H9 (cell line): ENCODE measurements at regions not wholly inside any gene's neighbourhood (a gene's known extent, or its start where the extent isn't known, plus 50 kb on each side); places are given as distances from the start of the nearest gene placed in this dataset.

ENCODE experiments used
- DNase-seq: peaks from one replicate; pipeline ENCODE4 v3.0.0-alpha.2; 2017
- H2AFZ ChIP-seq: one replicate; pipeline ENCODE4 v1.6.1; 2013; ENCODE audit warnings: mild to moderate bottlenecking, low read length, control low read depth, moderate library complexity
- H2AK5ac ChIP-seq: 2 replicates; pipeline ENCODE4 v1.6.1; 2013; ENCODE audit warnings: low read length, control low read depth, mixed read lengths; ENCODE audit not compliant: insufficient read length
- H2BK120ac ChIP-seq: one replicate; pipeline ENCODE4 v1.6.1; 2013; ENCODE audit warnings: low read depth, mild to moderate bottlenecking, low read length, control low read depth, inconsistent platforms; ENCODE audit not compliant: poor library complexity, severe bottlenecking
- H2BK12ac ChIP-seq: 2 replicates; pipeline ENCODE4 v1.6.1; 2013; ENCODE audit warnings: low read length, control low read depth, mixed read lengths, low read depth; ENCODE audit not compliant: insufficient read length
- H2BK15ac ChIP-seq: 2 replicates; pipeline ENCODE4 v1.6.1; 2013; ENCODE audit warnings: low read depth, low read length, control low read depth
- H2BK20ac ChIP-seq: one replicate; pipeline ENCODE4 v1.6.1; 2013; ENCODE audit warnings: low read depth, mild to moderate bottlenecking, low read length, control low read depth, inconsistent platforms; ENCODE audit not compliant: poor library complexity, severe bottlenecking
- H2BK5ac ChIP-seq: 2 replicates; pipeline ENCODE4 v1.6.1; 2013; ENCODE audit warnings: low read length, control low read depth, mixed read lengths; ENCODE audit not compliant: insufficient read length
- H3K14ac ChIP-seq: 2 replicates; pipeline ENCODE4 v1.6.1; 2013; ENCODE audit warnings: low read length, control low read depth; ENCODE audit not compliant: insufficient read depth
- H3K18ac ChIP-seq: 2 replicates; pipeline ENCODE4 v1.6.1; 2013; ENCODE audit warnings: low read depth, mild to moderate bottlenecking, mixed read lengths, low read length, control low read depth; ENCODE audit not compliant: insufficient read length
- H3K23ac ChIP-seq: 2 replicates; pipeline ENCODE4 v1.6.1; 2013; ENCODE audit warnings: low read length, control low read depth, mixed read lengths, low read depth; ENCODE audit not compliant: insufficient read length
- H3K23me2 ChIP-seq: 2 replicates; pipeline ENCODE4 v1.6.1; 2013; ENCODE audit warnings: low read depth, mild to moderate bottlenecking, mixed read lengths, low read length, control low read depth; ENCODE audit not compliant: insufficient read length, poor library complexity, severe bottlenecking
- H3K27ac ChIP-seq: 2 replicates; pipeline ENCODE4 v1.5.1; 2013; ENCODE audit warnings: low read length, control low read depth, mixed read lengths, low read depth; ENCODE audit not compliant: insufficient read length
- H3K27me3 ChIP-seq: 2 replicates; pipeline ENCODE4 v1.6.1; 2013; ENCODE audit warnings: low read length, control low read depth, inconsistent platforms; ENCODE audit not compliant: insufficient read depth
- H3K4ac ChIP-seq: 2 replicates; pipeline ENCODE4 v1.6.1; 2013; ENCODE audit warnings: low read depth, mild to moderate bottlenecking, control low read depth, inconsistent platforms, low read length, moderate library complexity
- H3K4me1 ChIP-seq: 2 replicates; pipeline ENCODE4 v1.6.1; 2013; ENCODE audit warnings: low read length, control low read depth, inconsistent platforms; ENCODE audit not compliant: insufficient read depth
- H3K4me2 ChIP-seq: 2 replicates; pipeline ENCODE4 v1.6.1; 2013; ENCODE audit warnings: low read length, control low read depth, mixed read lengths; ENCODE audit not compliant: insufficient read length, insufficient read depth
- H3K56ac ChIP-seq: 2 replicates; pipeline ENCODE4 v1.6.1; 2013; ENCODE audit warnings: low read depth, mild to moderate bottlenecking, mixed read lengths, low read length, control low read depth; ENCODE audit not compliant: insufficient read length
- H3K79me1 ChIP-seq: 2 replicates; pipeline ENCODE4 v1.6.1; 2013; ENCODE audit warnings: low read depth, mild to moderate bottlenecking, moderate library complexity, low read length, control low read depth, inconsistent platforms; ENCODE audit not compliant: insufficient read depth, poor library complexity, severe bottlenecking
- H3K79me2 ChIP-seq: 2 replicates; pipeline ENCODE4 v1.6.1; 2013; ENCODE audit warnings: low read length, control low read depth, inconsistent platforms; ENCODE audit not compliant: insufficient read depth
- H3K9ac ChIP-seq: 2 replicates; pipeline ENCODE4 v1.6.1; 2013; ENCODE audit warnings: low read length, control low read depth, mixed read lengths; ENCODE audit not compliant: insufficient read length; ENCODE audit errors: extremely low read depth
- H3K9me3 ChIP-seq: one replicate; pipeline ENCODE4 v1.6.1; 2013; ENCODE audit warnings: low read depth, low read length, inconsistent platforms; ENCODE audit not compliant: control insufficient read depth
- H3T11ph ChIP-seq: one replicate; pipeline ENCODE4 v1.6.1; 2013; ENCODE audit warnings: mild to moderate bottlenecking, low read length, control low read depth, inconsistent platforms
- H4K20me1 ChIP-seq: one replicate; pipeline ENCODE4 v1.6.1; 2013; ENCODE audit not compliant: control insufficient read depth, insufficient read length, insufficient read depth
- H4K5ac ChIP-seq: 2 replicates; pipeline ENCODE4 v1.6.1; 2013; ENCODE audit warnings: low read depth, mild to moderate bottlenecking, mixed read lengths, low read length, control low read depth; ENCODE audit not compliant: insufficient read length
- H4K8ac ChIP-seq: replicated peaks from 2 replicates; pipeline ENCODE4 v1.6.1; 2013; ENCODE audit warnings: low read length, control low read depth, mixed read lengths, low read depth; ENCODE audit not compliant: insufficient read length
- H4K91ac ChIP-seq: 2 replicates; pipeline ENCODE4 v1.6.1; 2013; ENCODE audit warnings: low read depth, mild to moderate bottlenecking, moderate library complexity, mixed read lengths, low read length, control low read depth; ENCODE audit not compliant: insufficient read length
- H3K27ac Mint-ChIP-seq, 3 experiments: 2 replicates in 2 of 3; 3 replicates in 1 of 3; pipeline ENCODE4 v1.8.0; 2020 to 2021; ENCODE audit warnings: mixed read lengths in 3 of 3, mild to moderate bottlenecking in 1 of 3, moderate library complexity in 1 of 3
- H3K27me3 Mint-ChIP-seq: 2 replicates; pipeline ENCODE4 v1.8.0; 2021; ENCODE audit warnings: low read depth, mild to moderate bottlenecking, moderate library complexity, mixed read lengths
- H3K36me3 Mint-ChIP-seq, 3 experiments: 2 replicates in 2 of 3; 3 replicates in 1 of 3; pipeline ENCODE4 v1.8.0; 2020 to 2021; ENCODE audit warnings: low read depth in 3 of 3, mixed read lengths in 3 of 3; ENCODE audit not compliant: insufficient read depth in 1 of 3
- H3K4me1 Mint-ChIP-seq, 2 experiments: 2 replicates each; pipeline ENCODE4 v1.8.0; 2020; ENCODE audit warnings: mixed read lengths in 2 of 2
- H3K4me3 Mint-ChIP-seq, 2 experiments: 2 replicates in 1 of 2; 3 replicates in 1 of 2; pipeline ENCODE4 v1.8.0; 2020 to 2021; ENCODE audit warnings: mild to moderate bottlenecking in 2 of 2, mixed read lengths in 2 of 2, moderate library complexity in 1 of 2
- H3K9me3 Mint-ChIP-seq, 2 experiments: 2 replicates in 1 of 2; 3 replicates in 1 of 2; pipeline ENCODE4 v1.8.0; 2020; ENCODE audit warnings: mild to moderate bottlenecking in 2 of 2, mixed read lengths in 2 of 2, moderate library complexity in 1 of 2
- WGBS: extraction: QIAGEN DNeasy Blood & Tissue Kit; methylation state at CpG from one replicate; pipeline ENCODE4 v1.1.7; 2013; ENCODE audit warnings: missing lambda C conversion rate, low lambda C conversion rate, mixed read lengths; ENCODE audit not compliant: insufficient read length; ENCODE audit errors: extremely low coverage; 5-methylcytosine and 5-hydroxymethylcytosine counted together
- TF ChIP-seq, protein P1 (sequence below): fragments of 200-600 bp; sonication (generic); conservative IDR thresholded peaks from 3 replicates; pipeline ENCODE4 v1.8.0; 2021; ENCODE audit warnings: antibody characterized with exemption, mild to moderate bottlenecking

DNA sequence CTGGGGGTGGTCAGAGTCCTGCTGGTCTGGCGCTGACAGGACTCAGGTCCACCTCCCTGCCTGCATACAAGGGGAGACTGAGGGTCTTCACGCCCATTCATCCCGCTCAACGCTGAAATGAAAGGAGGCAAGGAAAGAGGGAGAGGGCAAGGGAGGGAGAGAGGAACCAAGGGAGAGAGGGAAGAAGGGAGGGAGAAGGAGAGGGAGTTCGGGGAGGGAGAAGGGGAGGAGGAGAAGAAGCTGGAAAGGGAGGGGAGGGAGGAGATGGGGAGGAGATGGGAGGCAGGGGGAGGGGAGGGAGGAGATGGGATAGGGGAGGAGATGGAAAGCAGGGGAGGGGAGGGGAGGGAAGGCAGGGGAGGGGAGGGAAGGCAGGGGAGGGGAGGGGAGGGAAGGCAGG, 69.4 kb upstream of the INPP5A start:
- Histone ChIP-seq H2BK15ac (no peak overlapping the region), H3K9me3 (no peaks in the 10 kb centered on the region), H3K79me1 (no peaks in the 10 kb centered on the region), H2AFZ (no peak overlapping the region), H3K23me2 (no peaks in the 10 kb centered on the region), H3K9ac (no peak overlapping the region), H3K18ac (no peak overlapping the region), H3K4ac (no peak overlapping the region), H2AK5ac (no peak overlapping the region), H3K4me1 (no peaks in the 10 kb centered on the region), H3K23ac (no peak overlapping the region), H3K27me3 (no peaks in the 10 kb centered on the region), H3K27ac (no peak overlapping the region), H3T11ph (no peak overlapping the region), H3K56ac (no peak overlapping the region), H3K14ac (no peak overlapping the region; the same call in 1 of the 2 replicates), H2BK20ac (no peak overlapping the region), H2BK120ac (no peak overlapping the region), H4K8ac (no peak overlapping the region), H4K91ac (no peak overlapping the region), H2BK12ac (no peak overlapping the region), H2BK5ac (no peak overlapping the region), H3K79me2 (no peaks in the 10 kb centered on the region), H3K4me2 (peak overlapping the region; percentile 59), H4K5ac (no peak overlapping the region), H4K20me1 (no peaks in the 10 kb centered on the region)
- WGBS, result no CpG with 5 or more reads among the region's 5 CpGs
- peaks cover 3 to 18% of the 10 kb centered on the region in 2 experiments; a peak in 3 of 4 replicates for H3K4me1 Mint-ChIP-seq
- peak overlapping the region in 1 of 2 experiments; percentile 53; a peak in 1 of 5 replicates for H3K4me3 Mint-ChIP-seq
- no peak overlapping the region for H3K27ac Mint-ChIP-seq
- TF ChIP-seq, protein P1, sequence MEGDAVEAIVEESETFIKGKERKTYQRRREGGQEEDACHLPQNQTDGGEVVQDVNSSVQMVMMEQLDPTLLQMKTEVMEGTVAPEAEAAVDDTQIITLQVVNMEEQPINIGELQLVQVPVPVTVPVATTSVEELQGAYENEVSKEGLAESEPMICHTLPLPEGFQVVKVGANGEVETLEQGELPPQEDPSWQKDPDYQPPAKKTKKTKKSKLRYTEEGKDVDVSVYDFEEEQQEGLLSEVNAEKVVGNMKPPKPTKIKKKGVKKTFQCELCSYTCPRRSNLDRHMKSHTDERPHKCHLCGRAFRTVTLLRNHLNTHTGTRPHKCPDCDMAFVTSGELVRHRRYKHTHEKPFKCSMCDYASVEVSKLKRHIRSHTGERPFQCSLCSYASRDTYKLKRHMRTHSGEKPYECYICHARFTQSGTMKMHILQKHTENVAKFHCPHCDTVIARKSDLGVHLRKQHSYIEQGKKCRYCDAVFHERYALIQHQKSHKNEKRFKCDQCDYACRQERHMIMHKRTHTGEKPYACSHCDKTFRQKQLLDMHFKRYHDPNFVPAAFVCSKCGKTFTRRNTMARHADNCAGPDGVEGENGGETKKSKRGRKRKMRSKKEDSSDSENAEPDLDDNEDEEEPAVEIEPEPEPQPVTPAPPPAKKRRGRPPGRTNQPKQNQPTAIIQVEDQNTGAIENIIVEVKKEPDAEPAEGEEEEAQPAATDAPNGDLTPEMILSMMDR, result no peak
- H3K36me3 Mint-ChIP-seq, result peaks cover 0 to 4% (median 3%) of the 10 kb centered on the region in 3 experiments; a peak in 3 of 7 replicates
- DNase-seq, result no peak
- H3K9me3 Mint-ChIP-seq, result peaks cover 3 to 8% of the 10 kb centered on the region in 2 experiments; a peak in 3 of 5 replicates
- H3K27me3 Mint-ChIP-seq, result peaks cover 13% of the 10 kb centered on the region
